Keratinocyte (primary cell): ENCODE measurements at regions not wholly inside any gene's neighbourhood (a gene's known extent, or its start where the extent isn't known, plus 50 kb on each side); places are given as distances from the start of the nearest gene placed in this dataset.

Experiments used
- DNase-seq: peaks from one replicate; pipeline ENCODE4 v3.0.0-alpha.2; 2011; ENCODE audit warnings: low read depth, missing footprints, low spot score
- FAIRE-seq: peaks from 2 replicates; lab custom pipeline; 2011; peaks lifted over from hg19 to GRCh38; lab: Jason Lieb, UNC
- H2AFZ ChIP-seq: 2 replicates; pipeline ENCODE4 v1.6.0; 2012; ENCODE audit warnings: low read length, control low read depth, inconsistent platforms; ENCODE audit not compliant: control insufficient read depth
- H3K27ac ChIP-seq: 2 replicates; pipeline ENCODE4 v1.5.1; 2011; ENCODE audit warnings: low read length; ENCODE audit not compliant: control insufficient read depth, insufficient read depth
- H3K27me3 ChIP-seq: 3 replicates; pipeline ENCODE4 v1.6.0; 2011; ENCODE audit warnings: low read length; ENCODE audit not compliant: control insufficient read depth, insufficient read depth; ENCODE audit errors: extremely low read depth
- H3K36me3 ChIP-seq, 2 experiments: 2 replicates in 1 of 2; 3 replicates in 1 of 2; pipeline ENCODE4 v1.5.1; 2011; ENCODE audit warnings: low read length in 2 of 2, mild to moderate bottlenecking in 1 of 2; ENCODE audit not compliant: control insufficient read depth in 2 of 2, insufficient read depth in 2 of 2; ENCODE audit errors: extremely low read depth in 1 of 2
- H3K4me1 ChIP-seq: 3 replicates; pipeline ENCODE4 v1.5.1; 2011; ENCODE audit warnings: low read length; ENCODE audit not compliant: control insufficient read depth, insufficient read depth; ENCODE audit errors: extremely low read depth
- H3K4me2 ChIP-seq: 3 replicates; pipeline ENCODE4 v1.6.0; 2011; ENCODE audit warnings: low read depth, low read length; ENCODE audit not compliant: control insufficient read depth, insufficient read depth; ENCODE audit errors: extremely low read depth
- H3K4me3 ChIP-seq, 3 experiments: fragments of 200-600 bp in 1 of 3; sonication (generic) in 1 of 3; 2 replicates in 2 of 3; 3 replicates in 1 of 3; pipeline ENCODE4 v1.5.1; 2011 to 2016; ENCODE audit warnings: low read length in 3 of 3, mild to moderate bottlenecking in 3 of 3, control low read depth in 2 of 3, inconsistent platforms in 1 of 3, low read depth in 1 of 3, mixed read lengths in 1 of 3, mixed run types in 1 of 3, moderate library complexity in 1 of 3; ENCODE audit not compliant: control insufficient read depth in 2 of 3, insufficient read depth in 2 of 3; ENCODE audit errors: extremely low read depth in 1 of 3
- H3K79me2 ChIP-seq: 2 replicates; pipeline ENCODE4 v1.6.0; 2012; ENCODE audit warnings: low read length; ENCODE audit not compliant: control insufficient read depth, insufficient read depth
- H3K9ac ChIP-seq: 3 replicates; pipeline ENCODE4 v1.6.0; 2011; ENCODE audit warnings: low read length; ENCODE audit not compliant: control insufficient read depth, insufficient read depth; ENCODE audit errors: extremely low read depth
- H3K9me1 ChIP-seq: 3 replicates; pipeline ENCODE4 v1.6.0; 2011; ENCODE audit warnings: low read length; ENCODE audit not compliant: control insufficient read depth, insufficient read depth; ENCODE audit errors: extremely low read depth
- H3K9me3 ChIP-seq: 2 replicates; pipeline ENCODE4 v1.5.1; 2012; ENCODE audit warnings: low read depth, low read length; ENCODE audit not compliant: control insufficient read depth
- H4K20me1 ChIP-seq: 3 replicates; pipeline ENCODE4 v1.6.0; 2011; ENCODE audit warnings: low read length; ENCODE audit not compliant: control insufficient read depth, insufficient read depth; ENCODE audit errors: extremely low read depth
- EZH2 ChIP-seq: IDR thresholded peaks from one replicate; pipeline ENCODE4 v1.6.1; 2012; ENCODE audit warnings: inconsistent platforms, mild to moderate bottlenecking, low read length, moderate library complexity
- dilution Hi-C: fragments of 300-500 bp; cut with MboI; formaldehyde crosslinking; loops from one replicate; pipeline ENCODE4 v1.7.0; 2020; ENCODE audit warnings: low sequenced_read_pairs; ENCODE audit not compliant: extremely low pct_ligation_motif_present
- TF ChIP-seq, protein P1 (sequence below), 3 experiments: IDR thresholded peaks in 1 of 3; conservative IDR thresholded peaks in 1 of 3; optimal IDR thresholded peaks in 1 of 3; 2 replicates in 2 of 3; 3 replicates in 1 of 3; pipeline versions ENCODE3 to v1.5.1; 2011; ENCODE audit warnings: low read length in 3 of 3, mild to moderate bottlenecking in 3 of 3, moderate library complexity in 2 of 3, control low read depth in 1 of 3, inconsistent platforms in 1 of 3; ENCODE audit not compliant: insufficient read depth in 2 of 3; ENCODE audit errors: extremely low read depth in 1 of 3

GRCh38 chr20:21571841-21572690 is 58.2 kb upstream of the NKX2-2 start:
- Histone ChIP-seq H3K36me3 (no peaks in the 10 kb centered on the region), H3K27me3 (no peaks in the 10 kb centered on the region), H2AFZ (no peak overlapping the region), H3K9ac (no peak overlapping the region), H3K9me1 (no peaks in the 10 kb centered on the region), H3K79me2 (no peaks in the 10 kb centered on the region), H3K9me3 (no peaks in the 10 kb centered on the region), H3K4me1 (no peaks in the 10 kb centered on the region), H3K4me3 (no peak overlapping the region), H3K27ac (no peak overlapping the region), H3K4me2 (no peak overlapping the region), H4K20me1 (no peaks in the 10 kb centered on the region)
- DNase-seq (no peak), FAIRE-seq (no peak)
- dilution Hi-C loops, result no loop called here
- TF ChIP-seq, protein P1, sequence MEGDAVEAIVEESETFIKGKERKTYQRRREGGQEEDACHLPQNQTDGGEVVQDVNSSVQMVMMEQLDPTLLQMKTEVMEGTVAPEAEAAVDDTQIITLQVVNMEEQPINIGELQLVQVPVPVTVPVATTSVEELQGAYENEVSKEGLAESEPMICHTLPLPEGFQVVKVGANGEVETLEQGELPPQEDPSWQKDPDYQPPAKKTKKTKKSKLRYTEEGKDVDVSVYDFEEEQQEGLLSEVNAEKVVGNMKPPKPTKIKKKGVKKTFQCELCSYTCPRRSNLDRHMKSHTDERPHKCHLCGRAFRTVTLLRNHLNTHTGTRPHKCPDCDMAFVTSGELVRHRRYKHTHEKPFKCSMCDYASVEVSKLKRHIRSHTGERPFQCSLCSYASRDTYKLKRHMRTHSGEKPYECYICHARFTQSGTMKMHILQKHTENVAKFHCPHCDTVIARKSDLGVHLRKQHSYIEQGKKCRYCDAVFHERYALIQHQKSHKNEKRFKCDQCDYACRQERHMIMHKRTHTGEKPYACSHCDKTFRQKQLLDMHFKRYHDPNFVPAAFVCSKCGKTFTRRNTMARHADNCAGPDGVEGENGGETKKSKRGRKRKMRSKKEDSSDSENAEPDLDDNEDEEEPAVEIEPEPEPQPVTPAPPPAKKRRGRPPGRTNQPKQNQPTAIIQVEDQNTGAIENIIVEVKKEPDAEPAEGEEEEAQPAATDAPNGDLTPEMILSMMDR (optimal IDR thresholded peaks at IDR 0.05 in 1 of 3, IDR thresholded peaks at IDR 0.05 in 1 of 3, conservative IDR thresholded peaks at IDR 0.05 in 1 of 3; ENCODE audit: extremely low read depth in 1 of 3, insufficient read depth in 2 of 3, low read length in 3 of 3), result peak; percentile 49 to 78 (median 75)
- no peak for TF ChIP-seq EZH2

DNA sequence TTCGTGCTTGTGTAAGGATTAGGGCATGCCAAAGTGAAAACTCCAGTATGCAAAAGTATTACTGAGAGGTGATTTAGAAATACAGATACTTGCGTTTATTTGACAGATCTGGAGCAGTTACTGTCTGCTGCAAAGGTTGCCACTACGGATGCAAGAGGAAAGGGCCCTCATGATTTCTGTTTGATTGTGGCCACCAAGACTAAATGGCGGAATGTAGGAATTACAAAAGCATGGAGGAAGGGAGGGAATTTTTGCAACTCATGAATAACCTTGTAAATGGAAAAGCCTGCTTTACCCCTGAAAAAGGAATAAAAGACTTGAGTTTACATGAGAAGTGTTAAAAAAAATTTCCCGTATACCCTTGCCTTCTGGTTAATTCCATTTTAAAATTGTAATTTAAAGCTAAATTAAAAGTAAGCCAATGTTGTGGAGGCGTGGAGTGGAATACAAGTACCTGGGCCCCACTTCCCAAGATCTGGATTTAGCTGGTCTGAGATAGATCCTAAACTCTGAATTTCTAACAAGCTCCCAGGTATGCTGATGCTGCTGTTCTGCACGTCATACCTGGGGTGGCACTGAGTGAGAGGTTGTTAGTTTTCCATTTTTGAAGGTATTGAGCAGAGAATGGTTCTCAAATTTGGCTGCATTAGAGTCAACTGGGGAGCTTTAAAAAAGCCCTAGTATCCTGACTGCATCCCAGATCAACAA is 56.6 kb upstream of the NKX2-2 start:
- no peaks in the 10 kb centered on the region for H3K27me3 ChIP-seq
- FAIRE-seq (no peak), DNase-seq (no peak)
- no peak overlapping the region for H3K27ac ChIP-seq
- no peaks in the 10 kb centered on the region for H3K79me2 ChIP-seq
- no peak overlapping the region for H3K4me2 ChIP-seq
- no peak overlapping the region for H2AFZ ChIP-seq
- H3K4me3 ChIP-seq, result no peak overlapping the region
- H3K36me3 ChIP-seq, result no peaks in the 10 kb centered on the region
- H3K9me3 ChIP-seq, result no peaks in the 10 kb centered on the region
- H3K4me1 ChIP-seq, result no peaks in the 10 kb centered on the region
- no peaks in the 10 kb centered on the region for H3K9me1 ChIP-seq
- H3K9ac ChIP-seq, result no peak overlapping the region
- no peak for TF ChIP-seq EZH2
- TF ChIP-seq, protein P1 (optimal IDR thresholded peaks at IDR 0.05 in 1 of 3, IDR thresholded peaks at IDR 0.05 in 1 of 3, conservative IDR thresholded peaks at IDR 0.05 in 1 of 3; ENCODE audit: extremely low read depth in 1 of 3, insufficient read depth in 2 of 3, low read length in 3 of 3), result no peak
- dilution Hi-C loops, result no loop called here
- no peaks in the 10 kb centered on the region for H4K20me1 ChIP-seq
